Body of pancreas (tissue), 4 donors: ENCODE measurements at regions not wholly inside any gene's neighbourhood (a gene's known extent, or its start where the extent isn't known, plus 50 kb on each side); places are given as distances from the start of the nearest gene placed in this dataset.

Experiments
- ATAC-seq: fragments of 150-250 bp; one replicate; pipeline ENCODE4 v1.9.1; 2016
- DNase-seq, 4 donors: peaks; one replicate each; pipeline ENCODE4 v3.0.0-alpha.2; 2019
- H3K27ac ChIP-seq, 4 donors: fragments of 200-600 bp; sonication (generic); 1 replicate in 3 of 4; 2 replicates in 1 of 4; pipeline versions ENCODE4 v1.5.1 to v1.6.1; 2016 to 2019; ENCODE audit warnings: mild to moderate bottlenecking in 1 of 4, mixed read lengths in 1 of 4, moderate library complexity in 1 of 4
- H3K27me3 ChIP-seq, 2 donors: fragments of 200-600 bp; sonication (generic); one replicate each; pipeline ENCODE4 v1.6.0; 2016; ENCODE audit warnings: mild to moderate bottlenecking in 1 of 2
- H3K36me3 ChIP-seq, 2 donors: fragments of 200-600 bp; sonication (generic); replicated peaks in 1 of 2; 2 replicates each; pipeline ENCODE4 v1.5.1; 2016; ENCODE audit warnings: low read depth in 2 of 2; ENCODE audit not compliant: insufficient read depth in 1 of 2
- H3K4me1 ChIP-seq: fragments of 200-600 bp; sonication (generic); one replicate; pipeline ENCODE4 v1.6.0; 2016
- H3K4me3 ChIP-seq, 2 donors: fragments of 200-600 bp; sonication (generic); 1 replicate in 1 of 2; 2 replicates in 1 of 2; pipeline ENCODE4 v1.5.1; 2016 to 2019
- H3K9me3 ChIP-seq, 3 donors: fragments of 200-600 bp; sonication (generic); 1 replicate in 2 of 3; 2 replicates in 1 of 3; pipeline ENCODE4 v1.5.1; 2016
- POLR2A ChIP-seq, 3 donors: fragments of 450-650 bp; IDR thresholded peaks; one replicate each; pipeline ENCODE4 v1.6.1; 2016; ENCODE audit warnings: antibody characterized with exemption in 3 of 3, mild to moderate bottlenecking in 2 of 3
- WGBS, 2 donors: methylation state at CpG; one replicate each; pipeline ENCODE4 v1.1.5; 2017; 5-methylcytosine and 5-hydroxymethylcytosine counted together
- intact Hi-C: fragments of 100-400 bp; cut with DNase I; formaldehyde crosslinking; loops from one replicate; pipeline ENCODE4 v1.15.1; 2023
- TF ChIP-seq, protein P1 (sequence below), 7 experiments: fragments of 450-650 bp in 4 of 7; fragments of 200-600 bp in 3 of 7; sonication (generic) in 3 of 7; IDR thresholded peaks; one replicate each; pipeline ENCODE4 v1.5.1; 2016 to 2019; ENCODE audit warnings: antibody characterized with exemption in 7 of 7

DNA sequence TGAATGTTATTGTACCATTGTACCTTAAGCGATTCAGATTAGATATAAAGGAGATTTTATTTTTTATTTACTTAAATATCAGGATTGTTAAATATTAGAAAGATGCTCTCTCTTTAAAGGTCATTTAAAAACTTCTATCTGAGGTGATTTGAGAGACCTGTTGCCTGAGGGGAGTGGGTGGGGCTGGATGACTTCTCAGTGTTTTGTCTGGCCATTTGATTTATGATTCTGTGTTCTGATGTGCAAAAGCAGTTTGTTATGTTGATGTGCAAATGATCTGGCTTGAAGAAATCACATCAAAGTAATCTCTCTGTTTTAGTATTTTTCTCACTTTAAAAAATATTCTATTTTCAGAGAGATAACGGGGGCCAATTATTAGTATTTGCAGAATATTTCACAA, 370.8 kb downstream of the NUP35 start:
- no peak overlapping the region for H3K4me3 ChIP-seq
- no peaks in the 10 kb centered on the region for H3K4me1 ChIP-seq
- H3K27ac ChIP-seq: no peak overlapping the region
- H3K27me3 ChIP-seq: no peaks in the 10 kb centered on the region
- DNase-seq (no peak), ATAC-seq (no peak)
- TF ChIP-seq, protein P1, sequence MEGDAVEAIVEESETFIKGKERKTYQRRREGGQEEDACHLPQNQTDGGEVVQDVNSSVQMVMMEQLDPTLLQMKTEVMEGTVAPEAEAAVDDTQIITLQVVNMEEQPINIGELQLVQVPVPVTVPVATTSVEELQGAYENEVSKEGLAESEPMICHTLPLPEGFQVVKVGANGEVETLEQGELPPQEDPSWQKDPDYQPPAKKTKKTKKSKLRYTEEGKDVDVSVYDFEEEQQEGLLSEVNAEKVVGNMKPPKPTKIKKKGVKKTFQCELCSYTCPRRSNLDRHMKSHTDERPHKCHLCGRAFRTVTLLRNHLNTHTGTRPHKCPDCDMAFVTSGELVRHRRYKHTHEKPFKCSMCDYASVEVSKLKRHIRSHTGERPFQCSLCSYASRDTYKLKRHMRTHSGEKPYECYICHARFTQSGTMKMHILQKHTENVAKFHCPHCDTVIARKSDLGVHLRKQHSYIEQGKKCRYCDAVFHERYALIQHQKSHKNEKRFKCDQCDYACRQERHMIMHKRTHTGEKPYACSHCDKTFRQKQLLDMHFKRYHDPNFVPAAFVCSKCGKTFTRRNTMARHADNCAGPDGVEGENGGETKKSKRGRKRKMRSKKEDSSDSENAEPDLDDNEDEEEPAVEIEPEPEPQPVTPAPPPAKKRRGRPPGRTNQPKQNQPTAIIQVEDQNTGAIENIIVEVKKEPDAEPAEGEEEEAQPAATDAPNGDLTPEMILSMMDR (IDR thresholded peaks at IDR 0.05): no peak
- no peak for TF ChIP-seq POLR2A (IDR thresholded peaks at IDR 0.05)
- 70% methylated on average over 2 of the region's 2 CpGs for WGBS, 2 donors
- no peaks in the 10 kb centered on the region for H3K9me3 ChIP-seq
- no peaks in the 10 kb centered on the region for H3K36me3 ChIP-seq
- intact Hi-C loops: no loop called here

- Histone ChIP-seq H3K4me1 (no peaks in the 10 kb centered on the region), H3K27me3 (no peaks in the 10 kb centered on the region), H3K36me3 (no peaks in the 10 kb centered on the region), H3K27ac (no peak overlapping the region), H3K9me3 (peaks cover 0 to 4% (median 0%) of the 10 kb centered on the region in 3 donors), H3K4me3 (no peak overlapping the region)
- ATAC-seq: no peak
- DNase-seq: no peak
- WGBS, 2 donors: 57 to 63% methylated on average over 3 of the region's 3 CpGs
- no peak for TF ChIP-seq POLR2A (IDR thresholded peaks at IDR 0.05)
- TF ChIP-seq, protein P1 (IDR thresholded peaks at IDR 0.05): no peak
- intact Hi-C loops: no loop called here
These were observed 371.5 kb downstream of the NUP35 start for GRCh38 chr2:183495589-183496267.

DNA sequence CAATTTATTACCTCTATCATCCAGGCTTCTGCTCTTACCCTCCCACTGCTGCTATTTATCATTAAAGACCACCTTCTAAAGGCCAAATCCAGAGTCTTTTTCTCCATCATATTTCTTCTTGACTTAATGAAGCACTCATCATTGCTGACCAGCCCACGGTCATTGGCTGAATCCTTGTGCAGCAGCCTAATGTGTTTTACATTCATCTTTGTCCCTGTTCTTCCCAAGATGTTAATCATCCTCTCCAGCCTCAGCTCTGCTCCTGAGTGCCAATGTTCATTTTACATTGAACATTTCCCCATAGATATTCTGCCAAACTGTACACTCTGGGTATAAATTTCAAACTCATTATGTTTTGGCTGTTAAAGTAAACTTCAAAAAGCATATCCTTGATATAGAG, 373.6 kb downstream of the NUP35 start:
- WGBS, 2 donors: 80 to 90% methylated on average over 1 of the region's 1 CpG
- ATAC-seq: no peak
- no peak overlapping the region for H3K27ac ChIP-seq
- no peaks in the 10 kb centered on the region for H3K27me3 ChIP-seq
- no peak for DNase-seq
- H3K9me3 ChIP-seq: peaks cover 0 to 4% (median 0%) of the 10 kb centered on the region in 3 donors
- intact Hi-C loops: no loop called here
- H3K36me3 ChIP-seq: no peaks in the 10 kb centered on the region
- no peak overlapping the region for H3K4me3 ChIP-seq
- no peak for TF ChIP-seq POLR2A (IDR thresholded peaks at IDR 0.05)
- TF ChIP-seq, protein P1 (IDR thresholded peaks at IDR 0.05): no peak
- no peaks in the 10 kb centered on the region for H3K4me1 ChIP-seq

DNA sequence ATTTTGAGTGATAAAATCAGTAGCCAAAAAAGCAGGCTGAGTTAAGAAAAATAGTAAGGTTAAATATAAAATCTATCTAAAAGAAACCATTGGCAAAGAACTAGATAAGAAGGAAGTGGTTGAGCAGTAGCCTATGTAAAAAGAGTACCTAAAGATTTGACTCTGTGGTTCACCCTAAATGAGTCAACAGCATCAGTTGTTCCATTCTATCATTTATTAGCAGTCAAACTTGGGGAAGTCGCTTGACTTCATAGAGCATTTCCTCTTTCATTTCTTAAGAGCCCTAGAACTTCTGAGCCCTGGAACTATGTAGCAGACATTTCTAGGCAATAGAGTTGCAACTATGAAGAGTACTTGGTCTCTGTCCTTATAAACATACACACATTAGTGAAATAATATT, 381.7 kb downstream of the NUP35 start:
- no peak overlapping the region for H3K27ac ChIP-seq
- WGBS, 2 donors: 91 to 92% methylated on average over 1 of the region's 1 CpG
- no peak for DNase-seq
- TF ChIP-seq, protein P1 (IDR thresholded peaks at IDR 0.05): no peak
- TF ChIP-seq POLR2A (IDR thresholded peaks at IDR 0.05): no peak
- intact Hi-C loops: no loop called here
- no peak overlapping the region for H3K4me3 ChIP-seq
- no peaks in the 10 kb centered on the region for H3K27me3 ChIP-seq
- H3K36me3 ChIP-seq: no peaks in the 10 kb centered on the region
- no peaks in the 10 kb centered on the region for H3K4me1 ChIP-seq
- H3K9me3 ChIP-seq: no peaks in the 10 kb centered on the region
- ATAC-seq: no peak

DNA sequence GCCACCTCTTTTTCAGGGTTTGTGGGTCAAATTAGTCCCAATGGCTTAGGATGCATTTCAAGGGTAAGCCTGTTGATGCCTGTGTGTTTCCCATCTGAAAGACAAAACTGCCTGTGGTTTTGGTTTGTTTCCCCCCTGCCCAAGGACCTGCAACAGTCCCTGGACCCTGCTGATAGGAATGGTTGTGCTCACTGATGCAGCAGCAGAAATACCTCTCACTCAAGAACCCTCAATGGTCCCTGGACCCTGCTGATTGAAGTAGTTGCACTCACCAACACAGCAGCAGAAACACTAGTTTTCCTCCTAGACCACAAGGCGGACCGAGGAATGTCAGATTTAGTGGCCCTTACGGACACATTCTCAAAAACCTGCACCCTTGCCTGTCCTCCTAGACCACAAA, 386.9 kb downstream of the NUP35 start:
- TF ChIP-seq POLR2A (IDR thresholded peaks at IDR 0.05): no peak
- TF ChIP-seq, protein P1 (IDR thresholded peaks at IDR 0.05): no peak
- intact Hi-C loops: no loop called here
- H3K36me3 ChIP-seq: no peaks in the 10 kb centered on the region
- no peaks in the 10 kb centered on the region for H3K9me3 ChIP-seq
- ATAC-seq: no peak
- H3K4me1 ChIP-seq: no peaks in the 10 kb centered on the region
- DNase-seq: no peak
- H3K4me3 ChIP-seq: no peak overlapping the region
- H3K27me3 ChIP-seq: no peaks in the 10 kb centered on the region
- WGBS, 2 donors: 63 to 100% methylated on average over 2 to 3 of the region's 3 CpGs
- H3K27ac ChIP-seq: no peak overlapping the region
